ENCODE measurements at regions not wholly inside any gene's neighbourhood (a gene's known extent, or its start where the extent isn't known, plus 50 kb on each side); places are given as distances from the start of the nearest gene placed in this dataset.

- WGBS, 2 experiments (ENCODE audit: insufficient coverage in 1 of 2, insufficient read length in 1 of 2), result 92 to 100% methylated on average over 1 to 4 of the region's 4 CpGs
- no peaks in the 10 kb centered on the region for H3K36me3 Mint-ChIP-seq (ENCODE audit: low read depth)
- no peak for DNase-seq
- Histone ChIP-seq H3K9ac (ENCODE audit: extremely low read depth, low read length, poor library complexity, severe bottlenecking) (no peak overlapping the region), H3K27ac (ENCODE audit: low read depth, low read length) (no peak overlapping the region), H3K9me3 (ENCODE audit: control insufficient read depth, low read length) (no peaks in the 10 kb centered on the region), H3K4me1 (ENCODE audit: control insufficient read depth, insufficient read depth, low read length) (no peaks in the 10 kb centered on the region), H3K4me3 (ENCODE audit: low read length) (no peak overlapping the region), H3K27me3 (ENCODE audit: control insufficient read depth, insufficient read depth, low read length, poor library complexity, severe bottlenecking) (no peaks in the 10 kb centered on the region), H3K36me3 (ENCODE audit: control insufficient read depth, insufficient read depth, low read length) (no peaks in the 10 kb centered on the region)
- H3K9me3 Mint-ChIP-seq, result no peaks in the 10 kb centered on the region
- TF ChIP-seq CTCF (conservative IDR thresholded peaks at IDR 0.05), result no peak
- no peak overlapping the region for H3K27ac Mint-ChIP-seq
- peaks cover 2% of the 10 kb centered on the region for H3K4me1 Mint-ChIP-seq
- peaks cover 8% of the 10 kb centered on the region for H3K27me3 Mint-ChIP-seq (ENCODE audit: insufficient read depth)
- H3K4me3 Mint-ChIP-seq, result no peak overlapping the region
Measured at GRCh38 chr3:197376020-197376419, 77.6 kb upstream of the DLG1 start.

- no peaks in the 10 kb centered on the region for H3K36me3 ChIP-seq (ENCODE audit: control insufficient read depth, insufficient read depth, low read length)
- no peak for TF ChIP-seq CTCF (conservative IDR thresholded peaks at IDR 0.05)
- H3K27me3 Mint-ChIP-seq (ENCODE audit: insufficient read depth), result peaks cover 7% of the 10 kb centered on the region
- WGBS, 2 experiments (ENCODE audit: insufficient coverage in 1 of 2, insufficient read length in 1 of 2), result 90 to 93% methylated on average over 10 of the region's 11 CpGs
- H3K27ac Mint-ChIP-seq, result no peak overlapping the region
- no peak overlapping the region for H3K27ac ChIP-seq (ENCODE audit: low read depth, low read length)
- no peak overlapping the region for H3K4me3 Mint-ChIP-seq
- H3K4me3 ChIP-seq (ENCODE audit: low read length), result no peak overlapping the region
- H3K9me3 ChIP-seq (ENCODE audit: control insufficient read depth, low read length), result no peaks in the 10 kb centered on the region
- H3K9ac ChIP-seq (ENCODE audit: extremely low read depth, low read length, poor library complexity, severe bottlenecking), result no peak overlapping the region
- no peaks in the 10 kb centered on the region for H3K36me3 Mint-ChIP-seq (ENCODE audit: low read depth)
- H3K4me1 Mint-ChIP-seq, result peaks cover 2% of the 10 kb centered on the region
- no peaks in the 10 kb centered on the region for H3K9me3 Mint-ChIP-seq
- H3K4me1 ChIP-seq (ENCODE audit: control insufficient read depth, insufficient read depth, low read length), result no peaks in the 10 kb centered on the region
- peak; percentile 49 for DNase-seq
- H3K27me3 ChIP-seq (ENCODE audit: control insufficient read depth, insufficient read depth, low read length, poor library complexity, severe bottlenecking), result no peaks in the 10 kb centered on the region
Measured at GRCh38 chr3:197375001-197375441, 76.6 kb upstream of the DLG1 start.

- no peak overlapping the region for H3K4me3 Mint-ChIP-seq
Measured at GRCh38 chr3:197373096-197373495, 74.7 kb upstream of the DLG1 start.

More at GRCh38 chr3:197373096-197373495, 74.7 kb upstream of the DLG1 start:
- no peak for TF ChIP-seq CTCF (conservative IDR thresholded peaks at IDR 0.05)
- H3K9me3 ChIP-seq (ENCODE audit: control insufficient read depth, low read length), result no peaks in the 10 kb centered on the region
- Mint-ChIP-seq H3K27ac (no peak overlapping the region), H3K4me1 (peaks cover 10% of the 10 kb centered on the region), H3K27me3 (ENCODE audit: insufficient read depth) (peaks cover 4% of the 10 kb centered on the region), H3K36me3 (ENCODE audit: low read depth) (no peaks in the 10 kb centered on the region), H3K9me3 (no peaks in the 10 kb centered on the region)
- H3K4me1 ChIP-seq (ENCODE audit: control insufficient read depth, insufficient read depth, low read length), result peaks cover 3% of the 10 kb centered on the region
- H3K27ac ChIP-seq (ENCODE audit: low read depth, low read length), result no peak overlapping the region
- no peak overlapping the region for H3K9ac ChIP-seq (ENCODE audit: extremely low read depth, low read length, poor library complexity, severe bottlenecking)
- no peak overlapping the region for H3K4me3 ChIP-seq (ENCODE audit: low read length)
- 88 to 95% methylated on average over 7 to 8 of the region's 8 CpGs for WGBS, 2 experiments (ENCODE audit: insufficient coverage in 1 of 2, insufficient read length in 1 of 2)
- no peaks in the 10 kb centered on the region for H3K36me3 ChIP-seq (ENCODE audit: control insufficient read depth, insufficient read depth, low read length)
- no peak for DNase-seq
- H3K27me3 ChIP-seq (ENCODE audit: control insufficient read depth, insufficient read depth, low read length, poor library complexity, severe bottlenecking), result no peaks in the 10 kb centered on the region
